HG03135 (cell line): ENCODE measurements at regions not wholly inside any gene's neighbourhood (a gene's known extent, or its start where the extent isn't known, plus 50 kb on each side); places are given as distances from the start of the nearest gene placed in this dataset.

Experiments
- ATAC-seq: cut with Tn5 transposase; IDR thresholded peaks from one replicate; pipeline ENCODE4 v1.9.1; 2021; ENCODE audit warnings: mild to moderate bottlenecking, moderate library complexity; ENCODE audit not compliant: unreplicated experiment

GRCh38 chr5:155898284-155898683 is 428.7 kb upstream of the SGCD start:
- ATAC-seq, result no peak

- ATAC-seq, result no peak
These were observed 423.2 kb upstream of the SGCD start for GRCh38 chr5:155903791-155904190.

- no peak for ATAC-seq
These were observed 421.6 kb upstream of the SGCD start for GRCh38 chr5:155905364-155905763.

GRCh38 chr5:155906046-155906445 is 420.9 kb upstream of the SGCD start:
- ATAC-seq, result no peak

DNA sequence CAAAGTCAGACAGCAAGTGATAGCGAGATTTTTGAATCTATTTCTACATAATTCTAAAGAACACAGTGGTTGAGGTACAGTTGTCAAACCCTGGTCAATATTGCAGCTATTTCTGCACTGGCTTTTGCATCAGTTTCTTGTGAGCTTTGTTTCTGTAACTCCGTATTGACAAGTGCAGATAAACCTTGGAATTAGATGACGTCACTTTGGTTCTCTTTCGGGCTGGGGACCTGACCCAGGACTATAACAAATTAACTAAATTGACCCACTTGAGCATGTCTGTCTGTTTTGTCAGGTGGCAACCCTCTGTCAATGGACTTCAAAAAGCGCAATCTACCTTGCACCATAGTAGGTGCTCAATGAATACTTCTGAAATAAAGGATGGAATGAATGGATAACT is 418.4 kb upstream of the SGCD start:
- no peak for ATAC-seq

DNA sequence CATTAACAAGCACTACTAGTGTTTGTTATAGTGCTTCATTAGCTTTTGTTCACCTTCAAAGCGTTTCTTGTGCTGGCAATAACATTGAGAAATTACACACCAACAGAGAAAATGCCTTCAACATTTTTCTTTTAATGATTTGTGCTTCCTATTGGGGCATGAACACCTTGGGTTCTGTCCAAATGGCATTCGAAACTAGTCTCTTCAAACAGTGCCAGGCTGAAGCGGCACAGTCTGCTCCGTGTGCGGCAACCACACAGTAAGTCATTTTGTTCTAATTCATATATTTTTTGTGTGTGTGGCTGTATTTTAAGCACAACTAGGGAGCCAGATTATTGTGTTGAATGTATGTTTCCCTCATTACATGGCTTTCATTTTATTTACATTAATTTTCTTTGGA is 414.7 kb upstream of the SGCD start:
- ATAC-seq, result no peak

- ATAC-seq, result no peak
These were observed 412.2 kb upstream of the SGCD start for GRCh38 chr5:155914766-155915165.

DNA sequence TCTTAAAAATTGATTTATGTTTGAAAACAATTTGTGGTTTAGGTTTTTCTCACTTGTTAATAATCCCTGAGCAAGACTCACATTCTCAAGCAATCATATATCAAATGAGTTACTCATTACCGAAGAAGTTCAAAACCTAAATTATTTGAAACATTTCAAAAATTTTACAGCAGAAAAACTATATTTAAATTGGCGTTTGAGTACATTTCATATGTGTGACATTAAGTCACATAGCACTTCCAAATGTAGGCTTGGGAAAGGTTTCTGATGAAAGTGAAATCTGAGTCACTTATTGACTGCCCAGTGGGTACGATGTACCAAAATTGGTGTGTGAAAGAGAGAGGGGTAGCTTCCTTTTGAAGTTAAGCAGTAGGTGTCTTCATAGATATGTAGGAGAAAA is 411.4 kb upstream of the SGCD start:
- no peak for ATAC-seq

DNA sequence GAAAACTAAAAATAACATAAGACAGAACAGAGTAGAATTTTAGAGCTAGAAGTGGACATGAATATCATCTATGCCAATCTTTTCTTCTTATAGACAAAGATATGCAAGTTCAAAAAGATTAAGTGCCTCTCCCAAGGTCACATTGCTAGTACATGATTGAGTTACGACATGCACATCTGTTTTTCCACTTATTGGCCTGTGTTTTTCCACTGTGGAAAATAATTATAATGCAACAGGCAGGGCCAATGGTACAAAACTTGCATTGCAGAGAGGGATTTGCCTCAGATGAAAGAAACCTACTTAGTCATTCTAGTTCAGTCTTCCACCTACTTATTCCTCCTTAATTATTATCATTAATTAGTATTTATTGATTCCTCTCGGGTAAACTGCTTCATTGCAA is 407.8 kb upstream of the SGCD start:
- ATAC-seq, result no peak

DNA sequence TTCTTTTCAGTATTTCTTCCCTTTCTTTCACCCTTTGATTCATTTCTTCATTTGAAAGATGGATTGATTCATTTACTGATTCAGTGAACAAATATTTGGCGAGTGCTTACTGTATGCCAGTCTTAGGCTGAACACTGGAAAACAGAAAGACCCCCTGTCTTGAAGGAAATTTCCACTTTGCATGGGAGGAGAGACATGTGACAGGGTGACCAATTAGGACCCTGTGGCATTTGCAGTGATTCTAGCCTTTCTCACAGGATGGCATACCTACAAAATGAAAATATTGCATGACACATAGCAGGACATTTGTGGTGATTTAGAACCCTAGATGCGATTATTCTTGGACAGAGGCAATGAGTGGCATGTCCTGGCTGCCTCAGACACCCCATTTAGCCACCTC is 407.2 kb upstream of the SGCD start:
- ATAC-seq, result no peak

GRCh38 chr5:155921621-155922020 is 405.3 kb upstream of the SGCD start:
- ATAC-seq, result no peak

GRCh38 chr5:155923784-155924183 is 403.2 kb upstream of the SGCD start:
- ATAC-seq, result no peak

- ATAC-seq, result no peak
These were observed 400.9 kb upstream of the SGCD start for GRCh38 chr5:155926031-155926430.

GRCh38 chr5:155926766-155927165 is 400.2 kb upstream of the SGCD start:
- ATAC-seq, result no peak

GRCh38 chr5:155929112-155929511 is 397.9 kb upstream of the SGCD start:
- no peak for ATAC-seq

- no peak for ATAC-seq
These were observed 392.0 kb upstream of the SGCD start for GRCh38 chr5:155934964-155935363.

DNA sequence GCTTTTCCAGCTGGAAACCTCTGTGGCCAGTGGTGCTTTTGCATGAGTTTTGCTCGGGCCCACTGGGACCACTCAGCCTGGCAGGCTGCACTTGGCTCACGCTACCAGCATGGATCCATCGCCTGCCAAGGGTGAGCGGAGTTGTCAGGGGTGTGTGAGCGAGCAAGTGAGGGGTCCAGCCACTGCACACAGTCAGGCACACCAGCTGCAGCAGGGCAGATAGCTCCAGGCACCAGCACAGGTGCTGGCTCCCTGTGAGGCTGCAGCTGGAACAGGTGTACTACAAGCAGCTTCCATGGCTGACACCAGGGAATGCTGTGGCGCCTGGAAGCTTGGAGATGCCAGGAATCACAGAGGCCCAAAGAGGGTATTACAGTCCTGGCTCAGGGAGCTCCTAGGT is 391.2 kb upstream of the SGCD start:
- no peak for ATAC-seq

DNA sequence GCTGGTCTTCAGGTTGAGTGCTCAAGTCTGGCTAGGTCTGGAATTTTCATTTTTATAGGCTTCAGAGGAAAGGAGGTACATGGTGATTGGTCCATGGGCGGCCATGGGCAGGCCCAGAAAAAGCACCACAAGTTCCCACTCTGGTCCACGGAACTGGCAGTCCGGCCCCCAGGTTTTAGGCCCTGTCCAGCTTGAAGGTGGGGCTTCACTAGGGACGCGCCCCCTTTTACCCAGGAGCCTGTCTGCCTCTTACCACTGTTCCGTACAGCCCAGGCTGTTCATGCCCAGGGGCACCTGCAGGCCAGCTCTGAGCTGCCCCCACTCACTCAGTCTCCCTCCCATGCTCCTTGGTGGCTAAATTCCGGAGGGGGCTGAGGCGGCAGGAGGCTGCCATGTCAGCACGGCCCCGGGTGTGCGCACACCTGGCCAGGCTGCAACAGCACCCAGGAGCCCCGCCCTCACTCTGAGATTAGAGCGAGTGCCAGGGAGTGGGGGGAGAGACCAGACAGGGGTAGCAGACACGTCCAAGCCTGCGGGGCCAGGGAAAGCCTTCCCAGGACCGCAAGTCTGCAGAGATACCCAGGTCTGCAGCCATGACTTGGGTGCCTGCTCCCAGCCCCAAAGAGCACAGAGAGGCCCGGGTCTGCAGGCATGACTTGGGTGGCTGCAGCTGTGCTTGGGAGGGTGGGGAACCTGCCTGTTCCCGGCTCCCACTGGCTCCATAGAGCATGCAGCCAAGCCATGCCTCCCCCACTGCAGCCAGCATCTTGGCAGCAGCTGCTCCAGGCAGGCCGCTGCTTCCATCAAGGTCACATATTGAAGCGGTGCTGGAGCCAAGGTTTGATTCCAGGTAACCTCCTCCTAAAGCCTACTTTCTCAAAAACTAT is 390.2 kb upstream of the SGCD start:
- no peak for ATAC-seq

- ATAC-seq, result no peak
These were observed 388.9 kb upstream of the SGCD start for GRCh38 chr5:155938051-155938450.

DNA sequence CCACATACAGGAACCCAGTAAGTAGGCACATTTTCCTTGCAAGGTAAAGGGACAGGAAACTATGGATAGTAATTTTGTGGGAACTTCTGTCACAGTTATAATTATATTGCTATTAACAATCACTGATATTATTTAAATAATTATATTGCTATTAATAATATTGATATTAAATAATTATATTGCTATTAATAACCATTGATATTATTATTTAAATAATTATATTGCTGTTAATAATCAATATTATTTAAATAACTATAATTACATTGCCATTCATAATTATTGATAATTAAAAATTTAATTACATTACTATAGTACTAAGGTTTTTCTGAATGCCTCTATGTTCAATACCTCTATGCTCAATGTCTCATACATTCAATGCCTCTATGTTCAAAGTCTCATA is 385.6 kb upstream of the SGCD start:
- ATAC-seq, result no peak

DNA sequence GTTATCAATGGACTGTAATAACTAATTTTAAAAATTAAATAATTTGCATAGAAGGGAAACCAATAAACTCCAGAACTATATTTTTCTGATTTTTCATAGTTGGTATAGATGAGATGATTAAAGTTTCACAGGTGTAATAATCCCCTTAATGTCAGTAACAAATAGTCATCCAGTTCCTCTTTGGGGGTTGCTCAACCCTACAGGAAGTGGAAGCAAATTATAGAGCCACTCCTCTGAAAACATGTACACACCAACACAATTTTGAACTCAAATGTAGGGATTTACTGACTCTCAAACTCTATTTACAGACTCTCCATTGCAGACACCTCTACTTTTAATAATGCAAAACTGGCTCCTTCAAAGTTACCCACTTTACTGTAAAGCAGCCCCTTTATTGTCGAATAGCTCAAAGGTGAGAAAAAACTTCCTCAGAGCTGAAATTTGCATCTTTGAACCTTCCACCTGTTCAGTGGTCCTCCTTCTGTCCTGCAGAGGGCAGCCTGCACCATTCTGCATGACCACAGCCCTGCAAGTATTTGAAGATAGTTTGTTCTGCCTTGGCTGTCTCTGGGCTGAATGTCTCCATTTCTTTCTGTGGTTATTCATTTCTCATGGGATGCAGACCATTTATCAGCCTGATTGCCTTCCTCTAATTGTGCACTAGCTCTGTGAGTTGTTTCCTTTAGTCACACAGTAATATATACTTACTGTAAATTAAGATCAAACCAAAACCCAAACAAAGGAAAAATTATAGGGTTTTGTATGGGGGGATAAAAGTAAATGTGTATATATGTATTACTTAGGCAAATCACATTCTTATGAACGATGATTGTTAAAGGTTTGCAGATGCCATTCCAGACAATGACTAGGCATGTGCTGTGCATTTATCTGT is 383.2 kb upstream of the SGCD start:
- peak; percentile 90 for ATAC-seq
